ENCODE measurements at regions not wholly inside any gene's neighbourhood (a gene's known extent, or its start where the extent isn't known, plus 50 kb on each side); places are given as distances from the start of the nearest gene placed in this dataset.

GRCh38 chr14:32265584-32265983, 62.5 kb upstream of the RNU6-8 start:
- Histone ChIP-seq H3K9me3 (ENCODE audit: insufficient read depth, low read depth, low read length) (peaks cover 29% of the 10 kb centered on the region), H3K36me3 (ENCODE audit: insufficient read depth, low read length) (no peaks in the 10 kb centered on the region), H2AFZ (ENCODE audit: low read length) (no peak overlapping the region), H3K27me3 (ENCODE audit: insufficient read depth, low read length, poor library complexity, severe bottlenecking) (no peaks in the 10 kb centered on the region), H3K9me2 (replicated peaks; ENCODE audit: low read depth, low read length) (no peaks in the 10 kb centered on the region), H3K4me3 (ENCODE audit: low read length, poor library complexity, severe bottlenecking) (no peak overlapping the region), H3F3A (ENCODE audit: low read depth) (no peaks in the 10 kb centered on the region), H3K79me2 (ENCODE audit: insufficient read depth, low read length) (no peaks in the 10 kb centered on the region), H4K20me1 (ENCODE audit: insufficient read depth, low read length, poor library complexity, severe bottlenecking) (no peaks in the 10 kb centered on the region), H3K4me2 (ENCODE audit: low read depth, low read length, poor library complexity, severe bottlenecking) (no peak overlapping the region), H3K9ac (ENCODE audit: low read depth, low read length, poor library complexity, severe bottlenecking) (no peak overlapping the region), H3K4me1 (ENCODE audit: insufficient read depth, low read length, poor library complexity, severe bottlenecking) (peaks cover 5% of the 10 kb centered on the region)
- TF ChIP-seq CTCF (conservative IDR thresholded peaks at IDR 0.05; ENCODE audit: low read length) (no peak), EZH2phosphoT487 (IDR thresholded peaks at IDR 0.05; ENCODE audit: borderline replicate concordance) (no peak)

GRCh38 chr14:32277998-32278397, 51.1 kb upstream of the AKAP6 start:
- no peaks in the 10 kb centered on the region for H3K79me2 ChIP-seq (ENCODE audit: insufficient read depth, low read length)
- TF ChIP-seq CTCF (conservative IDR thresholded peaks at IDR 0.05; ENCODE audit: low read length) (no peak), EZH2phosphoT487 (IDR thresholded peaks at IDR 0.05; ENCODE audit: borderline replicate concordance) (no peak)
- H3K27me3 ChIP-seq (ENCODE audit: insufficient read depth, low read length, poor library complexity, severe bottlenecking): no peaks in the 10 kb centered on the region
- no peak overlapping the region for H2AFZ ChIP-seq (ENCODE audit: low read length)
- H3K9ac ChIP-seq (ENCODE audit: low read depth, low read length, poor library complexity, severe bottlenecking): no peak overlapping the region
- no peaks in the 10 kb centered on the region for H3F3A ChIP-seq (ENCODE audit: low read depth)
- no peaks in the 10 kb centered on the region for H3K36me3 ChIP-seq (ENCODE audit: insufficient read depth, low read length)
- H4K20me1 ChIP-seq (ENCODE audit: insufficient read depth, low read length, poor library complexity, severe bottlenecking): no peaks in the 10 kb centered on the region
- H3K4me1 ChIP-seq (ENCODE audit: insufficient read depth, low read length, poor library complexity, severe bottlenecking): no peaks in the 10 kb centered on the region
- no peak overlapping the region for H3K4me3 ChIP-seq (ENCODE audit: low read length, poor library complexity, severe bottlenecking)
- no peaks in the 10 kb centered on the region for H3K9me2 ChIP-seq (replicated peaks; ENCODE audit: low read depth, low read length)
- no peak overlapping the region for H3K4me2 ChIP-seq (ENCODE audit: low read depth, low read length, poor library complexity, severe bottlenecking)
- H3K9me3 ChIP-seq (ENCODE audit: insufficient read depth, low read depth, low read length): no peaks in the 10 kb centered on the region

All from Loucy (cell line).